Vagina (tissue), 2 donors: ENCODE measurements at regions not wholly inside any gene's neighbourhood (a gene's known extent, or its start where the extent isn't known, plus 50 kb on each side); places are given as distances from the start of the nearest gene placed in this dataset.

Source experiments
- DNase-seq, 2 donors: peaks; one replicate each; pipeline ENCODE4 v3.0.0-alpha.2; 2017; ENCODE audit errors: extremely low spot score in 2 of 2
- H3K27ac ChIP-seq: fragments of 200-600 bp; sonication (generic); one replicate; pipeline ENCODE4 v1.5.1; 2019
- H3K27me3 ChIP-seq: fragments of 200-600 bp; sonication (generic); one replicate; pipeline ENCODE4 v1.5.1; 2019
- H3K36me3 ChIP-seq, 2 donors: fragments of 200-600 bp; sonication (generic); one replicate each; pipeline ENCODE4 v1.5.1; 2017 to 2019
- H3K4me1 ChIP-seq: fragments of 200-600 bp; sonication (generic); one replicate; pipeline ENCODE4 v1.5.1; 2019
- H3K4me3 ChIP-seq, 2 donors: fragments of 200-600 bp; sonication (generic); 1 replicate in 1 of 2; 2 replicates in 1 of 2; pipeline ENCODE4 v1.5.1; 2016 to 2019
- H3K9me3 ChIP-seq: fragments of 200-600 bp; sonication (generic); one replicate; pipeline ENCODE4 v1.5.1; 2019
- POLR2A ChIP-seq, 2 donors: fragments of 450-650 bp; IDR thresholded peaks; one replicate each; pipeline ENCODE4 v1.6.1; 2017; ENCODE audit warnings: antibody characterized with exemption in 2 of 2, mild to moderate bottlenecking in 2 of 2, moderate library complexity in 2 of 2
- POLR2AphosphoS5 ChIP-seq, 2 donors: sonication (generic); formaldehyde crosslinking; IDR thresholded peaks; one replicate each; pipeline ENCODE4 v1.9.0; 2017; ENCODE audit warnings: antibody characterized with exemption in 2 of 2, mild to moderate bottlenecking in 2 of 2, low read depth in 1 of 2; ENCODE audit not compliant: insufficient read depth in 1 of 2
- intact Hi-C: fragments of 100-400 bp; cut with DNase I; formaldehyde crosslinking; loops from one replicate; pipeline ENCODE4 v1.15.1; 2023
- TF ChIP-seq, protein P1 (sequence below), 3 experiments: fragments of 450-650 bp in 2 of 3; fragments of 200-600 bp in 1 of 3; sonication (generic) in 1 of 3; IDR thresholded peaks; one replicate each; pipeline ENCODE4 v1.5.1; 2017 to 2019; ENCODE audit warnings: antibody characterized with exemption in 3 of 3, mild to moderate bottlenecking in 2 of 3, moderate library complexity in 2 of 3

GRCh38 chr14:104510794-104511611, 68.6 kb upstream of the C14orf180 start:
- H3K4me3 ChIP-seq = no peak overlapping the region
- no peak overlapping the region for H3K27ac ChIP-seq
- H3K36me3 ChIP-seq = no peaks in the 10 kb centered on the region
- intact Hi-C loops = no loop called here
- H3K9me3 ChIP-seq = no peaks in the 10 kb centered on the region
- H3K4me1 ChIP-seq = no peaks in the 10 kb centered on the region
- peak in 1 of 2 donors; percentile 96 for DNase-seq
- TF ChIP-seq POLR2A (IDR thresholded peaks at IDR 0.05) = no peak
- TF ChIP-seq, protein P1, sequence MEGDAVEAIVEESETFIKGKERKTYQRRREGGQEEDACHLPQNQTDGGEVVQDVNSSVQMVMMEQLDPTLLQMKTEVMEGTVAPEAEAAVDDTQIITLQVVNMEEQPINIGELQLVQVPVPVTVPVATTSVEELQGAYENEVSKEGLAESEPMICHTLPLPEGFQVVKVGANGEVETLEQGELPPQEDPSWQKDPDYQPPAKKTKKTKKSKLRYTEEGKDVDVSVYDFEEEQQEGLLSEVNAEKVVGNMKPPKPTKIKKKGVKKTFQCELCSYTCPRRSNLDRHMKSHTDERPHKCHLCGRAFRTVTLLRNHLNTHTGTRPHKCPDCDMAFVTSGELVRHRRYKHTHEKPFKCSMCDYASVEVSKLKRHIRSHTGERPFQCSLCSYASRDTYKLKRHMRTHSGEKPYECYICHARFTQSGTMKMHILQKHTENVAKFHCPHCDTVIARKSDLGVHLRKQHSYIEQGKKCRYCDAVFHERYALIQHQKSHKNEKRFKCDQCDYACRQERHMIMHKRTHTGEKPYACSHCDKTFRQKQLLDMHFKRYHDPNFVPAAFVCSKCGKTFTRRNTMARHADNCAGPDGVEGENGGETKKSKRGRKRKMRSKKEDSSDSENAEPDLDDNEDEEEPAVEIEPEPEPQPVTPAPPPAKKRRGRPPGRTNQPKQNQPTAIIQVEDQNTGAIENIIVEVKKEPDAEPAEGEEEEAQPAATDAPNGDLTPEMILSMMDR (IDR thresholded peaks at IDR 0.05) = no peak
- H3K27me3 ChIP-seq = no peaks in the 10 kb centered on the region

- no peak overlapping the region for H3K27ac ChIP-seq
- peaks cover under 1% of the 10 kb centered on the region for H3K9me3 ChIP-seq
- DNase-seq = peak; percentile 74 to 93
- H3K4me1 ChIP-seq = no peaks in the 10 kb centered on the region
- intact Hi-C loops = no loop called here
- H3K27me3 ChIP-seq = no peaks in the 10 kb centered on the region
- no peaks in the 10 kb centered on the region for H3K36me3 ChIP-seq
- no peak overlapping the region for H3K4me3 ChIP-seq
- TF ChIP-seq POLR2AphosphoS5 (IDR thresholded peaks at IDR 0.05; ENCODE audit: insufficient read depth in 1 of 2, low read depth in 1 of 2) (no peak), POLR2A (IDR thresholded peaks at IDR 0.05) (no peak)
- TF ChIP-seq, protein P1 (IDR thresholded peaks at IDR 0.05) = no peak
These were observed 67.5 kb upstream of the C14orf180 start for GRCh38 chr14:104512061-104512460.

GRCh38 chr14:104512771-104513640, 66.6 kb upstream of the C14orf180 start:
- Histone ChIP-seq H3K4me3 (no peak overlapping the region), H3K27ac (no peak overlapping the region), H3K27me3 (no peaks in the 10 kb centered on the region), H3K36me3 (no peaks in the 10 kb centered on the region), H3K9me3 (peaks cover 4% of the 10 kb centered on the region), H3K4me1 (no peaks in the 10 kb centered on the region)
- TF ChIP-seq POLR2AphosphoS5 (IDR thresholded peaks at IDR 0.05; ENCODE audit: insufficient read depth in 1 of 2, low read depth in 1 of 2) = no peak
- TF ChIP-seq POLR2A (IDR thresholded peaks at IDR 0.05) = no peak
- TF ChIP-seq, protein P1 (IDR thresholded peaks at IDR 0.05) = no peak
- intact Hi-C loops = no loop called here
- no peak for DNase-seq

DNA sequence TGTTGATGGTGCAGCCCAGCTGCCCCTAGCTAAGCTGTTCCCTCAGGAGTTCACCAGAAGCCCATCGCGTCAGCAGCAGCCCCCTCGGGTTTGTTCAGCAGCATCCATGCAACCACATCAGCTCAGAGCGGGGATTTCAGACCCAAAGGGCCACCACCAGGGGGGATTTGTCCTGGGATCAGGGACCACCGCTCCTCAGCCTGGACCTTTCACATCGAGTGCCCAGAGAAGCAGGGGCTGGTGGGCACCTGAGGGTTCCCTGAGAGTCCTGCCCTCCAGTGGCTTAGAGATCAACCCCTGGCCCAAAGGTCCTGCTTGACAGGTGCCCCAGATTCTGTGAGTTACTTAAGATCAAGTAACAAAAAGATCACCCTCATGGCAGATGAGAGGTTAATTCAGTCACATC, 65.9 kb upstream of the C14orf180 start:
- Histone ChIP-seq H3K9me3 (peaks cover 4% of the 10 kb centered on the region), H3K36me3 (no peaks in the 10 kb centered on the region), H3K27me3 (no peaks in the 10 kb centered on the region), H3K27ac (no peak overlapping the region), H3K4me3 (no peak overlapping the region), H3K4me1 (no peaks in the 10 kb centered on the region)
- TF ChIP-seq, protein P1 (IDR thresholded peaks at IDR 0.05) = no peak
- TF ChIP-seq POLR2AphosphoS5 (IDR thresholded peaks at IDR 0.05; ENCODE audit: insufficient read depth in 1 of 2, low read depth in 1 of 2) (no peak), POLR2A (IDR thresholded peaks at IDR 0.05) (no peak)
- intact Hi-C loops = no loop called here
- peak in 1 of 2 donors; percentile 28 for DNase-seq
